ENCODE measurements at regions not wholly inside any gene's neighbourhood (a gene's known extent, or its start where the extent isn't known, plus 50 kb on each side); places are given as distances from the start of the nearest gene placed in this dataset.

DNA sequence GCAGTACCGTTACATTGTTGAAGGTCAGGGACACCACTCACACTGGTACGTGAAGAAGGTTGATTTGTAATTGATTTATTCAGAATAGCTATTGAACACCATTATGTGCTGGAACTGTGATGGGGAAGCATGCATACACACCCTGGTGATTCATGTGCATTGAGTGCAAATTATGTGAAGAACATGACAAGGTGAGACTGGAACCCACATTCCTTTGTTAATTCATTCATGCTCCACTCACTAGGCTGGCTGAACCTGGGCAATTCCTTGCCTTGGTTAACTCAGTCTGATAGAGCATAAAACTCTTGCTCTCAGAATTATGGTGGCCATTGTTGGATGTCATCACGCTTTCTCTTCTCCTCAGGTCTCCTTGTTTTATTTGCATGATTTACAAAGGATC, 67.3 kb upstream of the TPK1 start:
- TF ChIP-seq, protein P1, sequence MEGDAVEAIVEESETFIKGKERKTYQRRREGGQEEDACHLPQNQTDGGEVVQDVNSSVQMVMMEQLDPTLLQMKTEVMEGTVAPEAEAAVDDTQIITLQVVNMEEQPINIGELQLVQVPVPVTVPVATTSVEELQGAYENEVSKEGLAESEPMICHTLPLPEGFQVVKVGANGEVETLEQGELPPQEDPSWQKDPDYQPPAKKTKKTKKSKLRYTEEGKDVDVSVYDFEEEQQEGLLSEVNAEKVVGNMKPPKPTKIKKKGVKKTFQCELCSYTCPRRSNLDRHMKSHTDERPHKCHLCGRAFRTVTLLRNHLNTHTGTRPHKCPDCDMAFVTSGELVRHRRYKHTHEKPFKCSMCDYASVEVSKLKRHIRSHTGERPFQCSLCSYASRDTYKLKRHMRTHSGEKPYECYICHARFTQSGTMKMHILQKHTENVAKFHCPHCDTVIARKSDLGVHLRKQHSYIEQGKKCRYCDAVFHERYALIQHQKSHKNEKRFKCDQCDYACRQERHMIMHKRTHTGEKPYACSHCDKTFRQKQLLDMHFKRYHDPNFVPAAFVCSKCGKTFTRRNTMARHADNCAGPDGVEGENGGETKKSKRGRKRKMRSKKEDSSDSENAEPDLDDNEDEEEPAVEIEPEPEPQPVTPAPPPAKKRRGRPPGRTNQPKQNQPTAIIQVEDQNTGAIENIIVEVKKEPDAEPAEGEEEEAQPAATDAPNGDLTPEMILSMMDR (optimal IDR thresholded peaks at IDR 0.05 in 1 of 3, IDR thresholded peaks at IDR 0.05 in 1 of 3, conservative IDR thresholded peaks at IDR 0.05 in 1 of 3; ENCODE audit: extremely low read depth in 1 of 3, insufficient read depth in 2 of 3, low read length in 3 of 3): no peak
- TF ChIP-seq EZH2 (IDR thresholded peaks at IDR 0.05; ENCODE audit: low read length): no peak
- no peak overlapping the region for H3K4me2 ChIP-seq (ENCODE audit: control insufficient read depth, extremely low read depth, insufficient read depth, low read depth, low read length)
- dilution Hi-C loops (cut with MboI; ENCODE audit: extremely low pct_ligation_motif_present, low sequenced_read_pairs): no loop called here
- H4K20me1 ChIP-seq (ENCODE audit: control insufficient read depth, extremely low read depth, insufficient read depth, low read length): no peaks in the 10 kb centered on the region
- H3K36me3 ChIP-seq (ENCODE audit: control insufficient read depth in 2 of 2, extremely low read depth in 1 of 2, insufficient read depth in 2 of 2, low read length in 2 of 2): no peaks in the 10 kb centered on the region
- FAIRE-seq: no peak
- no peaks in the 10 kb centered on the region for H3K4me1 ChIP-seq (ENCODE audit: control insufficient read depth, extremely low read depth, insufficient read depth, low read length)
- H3K9ac ChIP-seq (ENCODE audit: control insufficient read depth, extremely low read depth, insufficient read depth, low read length): no peak overlapping the region
- no peak overlapping the region for H2AFZ ChIP-seq (ENCODE audit: control insufficient read depth, low read length)
- DNase-seq (ENCODE audit: low read depth, low spot score): no peak
- H3K27me3 ChIP-seq (ENCODE audit: control insufficient read depth, extremely low read depth, insufficient read depth, low read length): no peaks in the 10 kb centered on the region
- no peak overlapping the region for H3K27ac ChIP-seq (ENCODE audit: control insufficient read depth, insufficient read depth, low read length)
- no peaks in the 10 kb centered on the region for H3K9me1 ChIP-seq (ENCODE audit: control insufficient read depth, extremely low read depth, insufficient read depth, low read length)
- no peaks in the 10 kb centered on the region for H3K9me3 ChIP-seq (ENCODE audit: control insufficient read depth, low read depth, low read length)
- H3K4me3 ChIP-seq (ENCODE audit: control insufficient read depth in 2 of 3, extremely low read depth in 1 of 3, insufficient read depth in 2 of 3, low read depth in 1 of 3, low read length in 3 of 3): no peak overlapping the region
- no peaks in the 10 kb centered on the region for H3K79me2 ChIP-seq (ENCODE audit: control insufficient read depth, insufficient read depth, low read length)

DNA sequence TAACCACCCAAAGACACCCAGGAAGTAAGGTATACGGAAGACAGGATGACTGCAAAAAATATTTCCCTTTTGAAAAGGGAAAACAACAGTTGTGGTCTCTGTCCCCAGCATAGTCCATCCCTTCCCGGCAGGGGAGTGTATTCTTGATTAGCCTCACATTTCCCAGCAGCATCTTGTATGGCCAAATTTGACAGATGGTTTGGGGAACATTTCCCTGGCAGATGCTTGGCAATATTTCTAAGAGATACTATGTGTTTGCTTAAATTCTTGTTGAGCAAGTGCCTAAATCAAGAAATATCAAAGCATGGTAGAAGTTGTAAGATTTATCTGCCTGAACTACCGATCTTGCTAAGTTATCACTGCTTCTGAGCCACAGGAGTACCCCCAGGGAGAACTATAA, 56.9 kb upstream of the TPK1 start:
- no peaks in the 10 kb centered on the region for H3K27me3 ChIP-seq (ENCODE audit: control insufficient read depth, extremely low read depth, insufficient read depth, low read length)
- dilution Hi-C loops (cut with MboI; ENCODE audit: extremely low pct_ligation_motif_present, low sequenced_read_pairs): no loop called here

More for the DNA sequence above, 56.9 kb upstream of the TPK1 start:
- no peaks in the 10 kb centered on the region for H3K9me1 ChIP-seq (ENCODE audit: control insufficient read depth, extremely low read depth, insufficient read depth, low read length)
- no peaks in the 10 kb centered on the region for H4K20me1 ChIP-seq (ENCODE audit: control insufficient read depth, extremely low read depth, insufficient read depth, low read length)
- no peaks in the 10 kb centered on the region for H3K9me3 ChIP-seq (ENCODE audit: control insufficient read depth, low read depth, low read length)
- no peaks in the 10 kb centered on the region for H3K36me3 ChIP-seq (ENCODE audit: control insufficient read depth in 2 of 2, extremely low read depth in 1 of 2, insufficient read depth in 2 of 2, low read length in 2 of 2)
- no peak overlapping the region for H3K27ac ChIP-seq (ENCODE audit: control insufficient read depth, insufficient read depth, low read length)
- no peak overlapping the region for H3K4me2 ChIP-seq (ENCODE audit: control insufficient read depth, extremely low read depth, insufficient read depth, low read depth, low read length)
- H2AFZ ChIP-seq (ENCODE audit: control insufficient read depth, low read length): no peak overlapping the region
- DNase-seq (ENCODE audit: low read depth, low spot score) (no peak), FAIRE-seq (no peak)
- H3K79me2 ChIP-seq (ENCODE audit: control insufficient read depth, insufficient read depth, low read length): no peaks in the 10 kb centered on the region
- no peak overlapping the region for H3K4me3 ChIP-seq (ENCODE audit: control insufficient read depth in 2 of 3, extremely low read depth in 1 of 3, insufficient read depth in 2 of 3, low read depth in 1 of 3, low read length in 3 of 3)
- TF ChIP-seq EZH2 (IDR thresholded peaks at IDR 0.05; ENCODE audit: low read length): no peak
- TF ChIP-seq, protein P1 (optimal IDR thresholded peaks at IDR 0.05 in 1 of 3, IDR thresholded peaks at IDR 0.05 in 1 of 3, conservative IDR thresholded peaks at IDR 0.05 in 1 of 3; ENCODE audit: extremely low read depth in 1 of 3, insufficient read depth in 2 of 3, low read length in 3 of 3): no peak
- no peak overlapping the region for H3K9ac ChIP-seq (ENCODE audit: control insufficient read depth, extremely low read depth, insufficient read depth, low read length)
- H3K4me1 ChIP-seq (ENCODE audit: control insufficient read depth, extremely low read depth, insufficient read depth, low read length): no peaks in the 10 kb centered on the region

All from keratinocyte (primary cell).